NCI-H1694 treated with DMSO at 0.1 percent for 48 hours (cell line): ENCODE measurements at regions not wholly inside any gene's neighbourhood (a gene's known extent, or its start where the extent isn't known, plus 50 kb on each side); places are given as distances from the start of the nearest gene placed in this dataset.

ENCODE experiments used
- DNase-seq: peaks from one replicate; lab custom pipeline; 2025; lab: John Stamatoyannopoulos, UW

GRCh38 chr9:17018540-17019196 lies 116.2 kb upstream of the CNTLN start:
- DNase-seq, result no peak

GRCh38 chr9:17017931-17018491 lies 116.8 kb upstream of the CNTLN start:
- DNase-seq, result no peak

- DNase-seq, result no peak
These were observed 120.9 kb upstream of the CNTLN start for GRCh38 chr9:17013891-17014290.

GRCh38 chr9:17013010-17013409 lies 121.8 kb upstream of the CNTLN start:
- DNase-seq, result no peak

GRCh38 chr9:17011880-17012279 lies 123.0 kb upstream of the CNTLN start:
- no peak for DNase-seq

GRCh38 chr9:17009071-17009470 lies 125.8 kb upstream of the CNTLN start:
- DNase-seq, result no peak

- DNase-seq, result no peak
These were observed 129.6 kb upstream of the CNTLN start for GRCh38 chr9:17005056-17005823.

- DNase-seq, result no peak
These were observed 130.3 kb upstream of the CNTLN start for GRCh38 chr9:17004500-17004899.

GRCh38 chr9:17003576-17004240 lies 131.1 kb upstream of the CNTLN start:
- DNase-seq, result no peak

GRCh38 chr9:16996901-16997491 lies 126.5 kb upstream of the BNC2 start:
- DNase-seq, result no peak

GRCh38 chr9:16992138-16992537 lies 121.7 kb upstream of the BNC2 start:
- DNase-seq, result no peak

GRCh38 chr9:16987026-16987425 lies 116.6 kb upstream of the BNC2 start:
- no peak for DNase-seq

- no peak for DNase-seq
These were observed 116.1 kb upstream of the BNC2 start for GRCh38 chr9:16986556-16986955.

- no peak for DNase-seq
These were observed 115.3 kb upstream of the BNC2 start for GRCh38 chr9:16985559-16986348.

GRCh38 chr9:16982780-16983310 lies 112.4 kb upstream of the BNC2 start:
- DNase-seq, result no peak

GRCh38 chr9:16976427-16976826 lies 106.0 kb upstream of the BNC2 start:
- no peak for DNase-seq

- DNase-seq, result no peak
These were observed 104.0 kb upstream of the BNC2 start for GRCh38 chr9:16974436-16974835.

- DNase-seq, result no peak
These were observed 99.9 kb upstream of the BNC2 start for GRCh38 chr9:16970321-16970720.

- no peak for DNase-seq
These were observed 93.8 kb upstream of the BNC2 start for GRCh38 chr9:16964228-16964627.

- DNase-seq, result no peak
These were observed 89.6 kb upstream of the BNC2 start for GRCh38 chr9:16960084-16960483.

- no peak for DNase-seq
These were observed 88.9 kb upstream of the BNC2 start for GRCh38 chr9:16959391-16959790.
